HG03066 (cell line): ENCODE measurements at regions not wholly inside any gene's neighbourhood (a gene's known extent, or its start where the extent isn't known, plus 50 kb on each side); places are given as distances from the start of the nearest gene placed in this dataset.

ENCODE experiments used
- ATAC-seq: cut with Tn5 transposase; IDR thresholded peaks from one replicate; pipeline ENCODE4 v1.9.1; 2021; ENCODE audit warnings: low read depth; ENCODE audit not compliant: unreplicated experiment

GRCh38 chrX:7789200-7789599, 53.8 kb upstream of the VCX start:
- ATAC-seq = no peak

- ATAC-seq = no peak
Measured at GRCh38 chrX:7788334-7788733, 54.6 kb upstream of the VCX start.

- no peak for ATAC-seq
Measured at GRCh38 chrX:7787714-7788113, 55.3 kb upstream of the VCX start.

GRCh38 chrX:7784580-7784979, 58.4 kb upstream of the VCX start:
- ATAC-seq = no peak

- no peak for ATAC-seq
Measured at GRCh38 chrX:7779644-7780043, 63.3 kb upstream of the VCX start.

GRCh38 chrX:7775987-7776386, 67.0 kb upstream of the VCX start:
- no peak for ATAC-seq

- no peak for ATAC-seq
Measured at GRCh38 chrX:7771788-7772438, 71.1 kb upstream of the VCX start.

GRCh38 chrX:7759830-7760229, 83.1 kb upstream of the VCX start:
- no peak for ATAC-seq

GRCh38 chrX:7746856-7747255, 96.1 kb upstream of the VCX start:
- no peak for ATAC-seq

- ATAC-seq = no peak
Measured at GRCh38 chrX:7730071-7730470, 112.9 kb upstream of the VCX start.

GRCh38 chrX:7720519-7720918, 122.5 kb upstream of the VCX start:
- no peak for ATAC-seq

- no peak for ATAC-seq
Measured at GRCh38 chrX:7714351-7714750, 128.6 kb upstream of the VCX start.

GRCh38 chrX:7711167-7711566, 131.8 kb upstream of the VCX start:
- ATAC-seq = no peak

GRCh38 chrX:7709845-7710244, 133.1 kb upstream of the VCX start:
- ATAC-seq = no peak

GRCh38 chrX:7706032-7706431, 136.9 kb upstream of the VCX start:
- ATAC-seq = no peak

GRCh38 chrX:7704205-7704604, 138.8 kb upstream of the VCX start:
- no peak for ATAC-seq

- ATAC-seq = no peak
Measured at GRCh38 chrX:7698248-7698647, 144.7 kb upstream of the VCX start.

GRCh38 chrX:7690842-7691241, 152.1 kb upstream of the VCX start:
- no peak for ATAC-seq

GRCh38 chrX:7689791-7690412, 153.1 kb upstream of the VCX start:
- ATAC-seq = no peak

GRCh38 chrX:7680181-7680580, 162.8 kb upstream of the VCX start:
- no peak for ATAC-seq

GRCh38 chrX:7654316-7654715, 188.7 kb upstream of the VCX start:
- ATAC-seq = no peak

- no peak for ATAC-seq
Measured at GRCh38 chrX:7647831-7648230, 195.1 kb upstream of the VCX start.

- no peak for ATAC-seq
Measured at GRCh38 chrX:7641141-7641540, 201.8 kb upstream of the VCX start.
